Adrenal gland (tissue), 5 donors: ENCODE measurements at regions not wholly inside any gene's neighbourhood (a gene's known extent, or its start where the extent isn't known, plus 50 kb on each side); places are given as distances from the start of the nearest gene placed in this dataset.

Experiments used
- POLR2A ChIP-seq, 2 donors: fragments of 450-650 bp; IDR thresholded peaks; one replicate each; pipeline ENCODE4 v1.6.1; 2017; ENCODE audit warnings: antibody characterized with exemption in 2 of 2, mild to moderate bottlenecking in 2 of 2, moderate library complexity in 1 of 2
- TF ChIP-seq, protein P1 (sequence below), 6 experiments: fragments of 450-650 bp in 4 of 6; fragments of 200-600 bp in 2 of 6; sonication (generic) in 1 of 6; IDR thresholded peaks; 1 replicate in 5 of 6; 2 replicates in 1 of 6; pipeline versions ENCODE4 v1.5.1 to v1.8.0; 2016 to 2021; ENCODE audit warnings: antibody characterized with exemption in 6 of 6, mild to moderate bottlenecking in 2 of 6, moderate library complexity in 1 of 6
- donor health status: DM: no; HTN: no; CAD: no.

DNA sequence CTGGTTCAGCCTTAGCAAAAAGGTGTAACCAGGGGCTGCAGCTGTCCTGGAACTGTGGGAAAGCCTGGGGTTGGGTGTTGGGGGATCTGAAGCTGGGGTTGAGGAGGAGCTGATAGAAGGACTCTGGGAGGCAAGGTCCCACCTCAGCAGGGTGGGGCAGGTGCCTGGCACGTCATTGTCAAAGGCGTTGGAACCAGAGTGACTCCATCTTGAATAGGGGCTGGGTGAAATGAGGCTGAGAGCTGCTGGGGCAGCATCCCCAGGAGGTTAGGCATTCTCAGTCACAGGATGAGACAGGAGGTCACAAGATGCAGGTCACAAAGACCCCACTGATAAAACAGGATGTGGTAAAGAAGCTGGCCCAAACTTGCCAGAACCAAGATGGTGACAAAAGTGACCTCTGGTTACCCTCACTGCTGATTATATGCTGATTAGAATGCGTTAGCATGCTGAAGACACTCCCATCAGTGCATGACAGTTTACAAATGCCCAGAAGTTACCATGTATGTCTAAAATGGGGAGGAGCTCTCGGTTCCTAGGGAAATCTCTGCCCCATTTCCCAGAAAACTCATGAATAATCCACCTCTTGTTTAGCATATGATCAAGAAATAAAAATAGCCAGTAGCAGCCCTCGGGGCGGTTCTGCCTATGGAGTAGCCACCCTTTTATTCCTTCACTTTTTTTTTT is 85.4 kb downstream of the IER5 start:
- TF ChIP-seq POLR2A (IDR thresholded peaks at IDR 0.05), result no peak
- TF ChIP-seq, protein P1, sequence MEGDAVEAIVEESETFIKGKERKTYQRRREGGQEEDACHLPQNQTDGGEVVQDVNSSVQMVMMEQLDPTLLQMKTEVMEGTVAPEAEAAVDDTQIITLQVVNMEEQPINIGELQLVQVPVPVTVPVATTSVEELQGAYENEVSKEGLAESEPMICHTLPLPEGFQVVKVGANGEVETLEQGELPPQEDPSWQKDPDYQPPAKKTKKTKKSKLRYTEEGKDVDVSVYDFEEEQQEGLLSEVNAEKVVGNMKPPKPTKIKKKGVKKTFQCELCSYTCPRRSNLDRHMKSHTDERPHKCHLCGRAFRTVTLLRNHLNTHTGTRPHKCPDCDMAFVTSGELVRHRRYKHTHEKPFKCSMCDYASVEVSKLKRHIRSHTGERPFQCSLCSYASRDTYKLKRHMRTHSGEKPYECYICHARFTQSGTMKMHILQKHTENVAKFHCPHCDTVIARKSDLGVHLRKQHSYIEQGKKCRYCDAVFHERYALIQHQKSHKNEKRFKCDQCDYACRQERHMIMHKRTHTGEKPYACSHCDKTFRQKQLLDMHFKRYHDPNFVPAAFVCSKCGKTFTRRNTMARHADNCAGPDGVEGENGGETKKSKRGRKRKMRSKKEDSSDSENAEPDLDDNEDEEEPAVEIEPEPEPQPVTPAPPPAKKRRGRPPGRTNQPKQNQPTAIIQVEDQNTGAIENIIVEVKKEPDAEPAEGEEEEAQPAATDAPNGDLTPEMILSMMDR (IDR thresholded peaks at IDR 0.05), result no peak
